ENCODE measurements at regions not wholly inside any gene's neighbourhood (a gene's known extent, or its start where the extent isn't known, plus 50 kb on each side); places are given as distances from the start of the nearest gene placed in this dataset.

GRCh38 chr22:49586873-49587272, 240.8 kb downstream of the BRD1 start:
- in situ Hi-C loops (cut with HindIII; ENCODE audit: extremely low pct_ligation_motif_present, low pct_unique_long_range_greater_than_20kb) (no loop called here), intact Hi-C loops (cut with micrococcal nuclease; ENCODE audit: unreplicated experiment) (no loop called here)
- Histone ChIP-seq H3K4me3 (replicated peaks in 1 of 3; ENCODE audit: insufficient read depth in 1 of 3, low read depth in 2 of 3, low read length in 3 of 3) (no peak overlapping the region), H3K4me1 (ENCODE audit: insufficient read depth, low read length) (no peaks in the 10 kb centered on the region), H4K20me1 (ENCODE audit: insufficient read depth, low read length) (no peaks in the 10 kb centered on the region), H2AFZ (ENCODE audit: low read length) (no peak overlapping the region), H3K36me3 (replicated peaks in 1 of 2; ENCODE audit: control insufficient read depth in 1 of 2, insufficient read depth in 2 of 2, low read length in 2 of 2) (no peaks in the 10 kb centered on the region), H3K27me3 (ENCODE audit: control insufficient read depth in 1 of 2, insufficient read depth in 2 of 2, low read length in 2 of 2) (peaks cover 10 to 71% of the 10 kb centered on the region in 2 experiments; a peak in 4 of 5 replicates), H3K9ac (ENCODE audit: insufficient read depth, low read depth, low read length) (no peak overlapping the region), H3K27ac (ENCODE audit: extremely low read length, insufficient read depth, low read length) (no peak overlapping the region), H3K4me2 (ENCODE audit: low read depth, low read length) (no peak overlapping the region), H3K79me2 (ENCODE audit: insufficient read depth, low read length) (no peaks in the 10 kb centered on the region), H3K9me3 (ENCODE audit: low read length) (no peaks in the 10 kb centered on the region)
- FAIRE-seq, result no peak
- BruUV-seq (replicated peaks), result no TSS peak
- ChIA-PET CTCF (ENCODE audit: low intra/inter-chr PET ratio, low total read pairs) (no interaction called here), POLR2A (no interaction called here)
- 29% methylated on average over 8 of the region's 12 CpGs for WGBS (ENCODE audit: low lambda C conversion rate)
- TF ChIP-seq CENPBD1 (CRISPR knock-in tag; IDR thresholded peaks at IDR 0.05; ENCODE audit: borderline replicate concordance, low read depth) (no peak), ZNF816 (CRISPR knock-in tag; IDR thresholded peaks at IDR 0.05; ENCODE audit: borderline replicate concordance) (no peak), GLMP (CRISPR knock-in tag; IDR thresholded peaks at IDR 0.05; ENCODE audit: borderline replicate concordance) (no peak), STAT5B (CRISPR knock-in tag; IDR thresholded peaks at IDR 0.05) (no peak), MYC (CRISPR knock-in tag; IDR thresholded peaks at IDR 0.05; ENCODE audit: borderline replicate concordance) (no peak), ZNF33A (CRISPR knock-in tag; IDR thresholded peaks at IDR 0.05; ENCODE audit: borderline replicate concordance) (no peak), PAF1 (CRISPR knock-in tag; IDR thresholded peaks at IDR 0.05) (no peak), ZNF761 (CRISPR knock-in tag; conservative IDR thresholded peaks at IDR 0.05) (no peak), MIER2 (CRISPR knock-in tag; IDR thresholded peaks at IDR 0.05) (no peak), ZNF143 (CRISPR knock-in tag; IDR thresholded peaks at IDR 0.05) (no peak), ZBTB7B (CRISPR knock-in tag; IDR thresholded peaks at IDR 0.05) (no peak), ZSCAN30 (CRISPR knock-in tag; IDR thresholded peaks at IDR 0.05) (no peak), ZNF354B (CRISPR knock-in tag; IDR thresholded peaks at IDR 0.05) (no peak), ZNF33B (CRISPR knock-in tag; IDR thresholded peaks at IDR 0.05) (no peak), PLRG1 (conservative IDR thresholded peaks at IDR 0.05) (no peak)
- ATAC-seq, result no peak
- no peak for DNase-seq (ENCODE audit: low spot score)

Measured in HepG2 (cell line).